Left lung (tissue), 4 donors: ENCODE measurements at regions not wholly inside any gene's neighbourhood (a gene's known extent, or its start where the extent isn't known, plus 50 kb on each side); places are given as distances from the start of the nearest gene placed in this dataset.
"Not testable (repeated sequence)": the region's sequence is repeated elsewhere in the genome, so short reads cannot be mapped to it uniquely, and the experiment has no call there.

ENCODE experiments used
- ATAC-seq: fragments of 200-7000 bp; cut with Tn5 transposase; one replicate; pipeline ENCODE4 v1.9.1; 2020; ENCODE audit warnings: moderate library complexity
- DNase-seq, 4 donors: peaks; one replicate each; pipeline ENCODE4 v3.0.0-alpha.2; 2013 to 2020
- H3K27ac ChIP-seq, 2 donors: fragments of 200-600 bp; sonication (generic) in 1 of 2; one replicate each; pipeline versions ENCODE4 v1.5.0 to v1.8.0; 2020 to 2021
- H3K27me3 ChIP-seq, 2 donors: fragments of 200-600 bp; sonication (generic) in 1 of 2; one replicate each; pipeline versions ENCODE4 v1.5.0 to v1.8.0; 2020 to 2021
- H3K36me3 ChIP-seq, 2 donors: fragments of 200-600 bp; sonication (generic) in 1 of 2; one replicate each; pipeline versions ENCODE4 v1.5.0 to v1.8.0; 2020 to 2021
- H3K4me1 ChIP-seq, 2 donors: fragments of 200-600 bp; one replicate each; pipeline ENCODE4 v1.8.0; 2021
- H3K4me3 ChIP-seq, 2 donors: fragments of 200-600 bp; sonication (generic) in 1 of 2; one replicate each; pipeline versions ENCODE4 v1.5.0 to v1.8.0; 2020 to 2021; ENCODE audit warnings: mild to moderate bottlenecking in 1 of 2
- H3K9me3 ChIP-seq, 2 donors: fragments of 200-600 bp; sonication (generic) in 1 of 2; one replicate each; pipeline versions ENCODE4 v1.5.0 to v1.8.0; 2020 to 2021
- intact Hi-C, 2 donors: fragments of 100-400 bp; cut with DNase I; formaldehyde crosslinking; loops; one replicate each; pipeline versions ENCODE4 v1.11.2 to v1.14.2; 2022
- TF ChIP-seq, protein P1 (sequence below), 2 donors: fragments of 200-600 bp; sonication (generic) in 1 of 2; IDR thresholded peaks; one replicate each; pipeline versions ENCODE4 v1.5.0 to v1.8.0; 2021; ENCODE audit warnings: antibody characterized with exemption in 2 of 2
- donor health status: DM: no; HTN: yes; CAD: no.
- donor health status: DM: no; HTN: no; CAD: no.

DNA sequence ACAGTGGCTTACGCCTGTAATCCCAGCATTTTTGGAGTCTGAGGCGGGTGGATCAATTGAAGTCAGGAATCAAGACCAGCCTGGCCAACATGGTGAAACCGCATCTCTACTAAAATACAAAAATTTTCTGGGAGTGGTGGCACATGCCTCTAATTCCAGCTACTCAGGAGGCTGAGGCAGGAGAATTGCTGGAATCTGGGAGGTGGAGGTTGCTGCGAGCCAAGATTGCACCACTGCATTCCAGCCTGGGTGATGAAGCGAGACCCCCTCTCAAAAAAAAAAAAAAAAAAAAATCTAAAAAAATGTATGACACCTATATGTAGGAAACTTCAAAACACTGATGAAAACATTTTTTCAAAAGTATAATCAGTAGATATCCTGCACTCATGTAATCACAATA lies 242.7 kb upstream of the CHORDC1 start:
- TF ChIP-seq, protein P1, sequence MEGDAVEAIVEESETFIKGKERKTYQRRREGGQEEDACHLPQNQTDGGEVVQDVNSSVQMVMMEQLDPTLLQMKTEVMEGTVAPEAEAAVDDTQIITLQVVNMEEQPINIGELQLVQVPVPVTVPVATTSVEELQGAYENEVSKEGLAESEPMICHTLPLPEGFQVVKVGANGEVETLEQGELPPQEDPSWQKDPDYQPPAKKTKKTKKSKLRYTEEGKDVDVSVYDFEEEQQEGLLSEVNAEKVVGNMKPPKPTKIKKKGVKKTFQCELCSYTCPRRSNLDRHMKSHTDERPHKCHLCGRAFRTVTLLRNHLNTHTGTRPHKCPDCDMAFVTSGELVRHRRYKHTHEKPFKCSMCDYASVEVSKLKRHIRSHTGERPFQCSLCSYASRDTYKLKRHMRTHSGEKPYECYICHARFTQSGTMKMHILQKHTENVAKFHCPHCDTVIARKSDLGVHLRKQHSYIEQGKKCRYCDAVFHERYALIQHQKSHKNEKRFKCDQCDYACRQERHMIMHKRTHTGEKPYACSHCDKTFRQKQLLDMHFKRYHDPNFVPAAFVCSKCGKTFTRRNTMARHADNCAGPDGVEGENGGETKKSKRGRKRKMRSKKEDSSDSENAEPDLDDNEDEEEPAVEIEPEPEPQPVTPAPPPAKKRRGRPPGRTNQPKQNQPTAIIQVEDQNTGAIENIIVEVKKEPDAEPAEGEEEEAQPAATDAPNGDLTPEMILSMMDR (IDR thresholded peaks at IDR 0.05) = no peak
- Histone ChIP-seq H3K4me3 (no peak overlapping the region), H3K9me3 (no peaks in the 10 kb centered on the region), H3K27me3 (no peaks in the 10 kb centered on the region), H3K27ac (no peak overlapping the region), H3K36me3 (no peaks in the 10 kb centered on the region), H3K4me1 (no peaks in the 10 kb centered on the region)
- ATAC-seq (no peak), DNase-seq (no peak)
- intact Hi-C loops = no loop called here

GRCh38 chr11:90455347-90455920 lies 232.6 kb upstream of the CHORDC1 start:
- H3K27ac ChIP-seq, intact Hi-C loops, H3K36me3 ChIP-seq, H3K9me3 ChIP-seq, ATAC-seq, H3K4me3 ChIP-seq, DNase-seq, H3K4me1 ChIP-seq, H3K27me3 ChIP-seq: not testable (repeated sequence)

- intact Hi-C loops = no loop called here
- ATAC-seq (no peak), DNase-seq (no peak)
- no peak overlapping the region for H3K4me3 ChIP-seq
- no peak overlapping the region for H3K27ac ChIP-seq
- no peaks in the 10 kb centered on the region for H3K4me1 ChIP-seq
- H3K36me3 ChIP-seq = no peaks in the 10 kb centered on the region
- H3K9me3 ChIP-seq = no peaks in the 10 kb centered on the region
- H3K27me3 ChIP-seq = no peaks in the 10 kb centered on the region
- TF ChIP-seq, protein P1 (IDR thresholded peaks at IDR 0.05) = no peak
These were observed 230.7 kb upstream of the CHORDC1 start for GRCh38 chr11:90453525-90453924.

- no peaks in the 10 kb centered on the region for H3K9me3 ChIP-seq
- no peaks in the 10 kb centered on the region for H3K36me3 ChIP-seq
- no peak overlapping the region for H3K27ac ChIP-seq
- no peak for ATAC-seq
- intact Hi-C loops = no loop called here
- H3K27me3 ChIP-seq = no peaks in the 10 kb centered on the region
- DNase-seq = no peak
- no peaks in the 10 kb centered on the region for H3K4me1 ChIP-seq
- H3K4me3 ChIP-seq = no peak overlapping the region
- TF ChIP-seq, protein P1 (IDR thresholded peaks at IDR 0.05) = no peak
These were observed 226.8 kb upstream of the CHORDC1 start for GRCh38 chr11:90449606-90450005.

- H3K27ac ChIP-seq = no peak overlapping the region
- no peak overlapping the region for H3K4me3 ChIP-seq
- ATAC-seq = no peak
- no peaks in the 10 kb centered on the region for H3K36me3 ChIP-seq
- no peaks in the 10 kb centered on the region for H3K4me1 ChIP-seq
- no peak for DNase-seq
- H3K27me3 ChIP-seq = no peaks in the 10 kb centered on the region
- TF ChIP-seq, protein P1 (IDR thresholded peaks at IDR 0.05) = no peak
- no peaks in the 10 kb centered on the region for H3K9me3 ChIP-seq
- intact Hi-C loops = no loop called here
These were observed 225.4 kb upstream of the CHORDC1 start for GRCh38 chr11:90448256-90448655.

DNA sequence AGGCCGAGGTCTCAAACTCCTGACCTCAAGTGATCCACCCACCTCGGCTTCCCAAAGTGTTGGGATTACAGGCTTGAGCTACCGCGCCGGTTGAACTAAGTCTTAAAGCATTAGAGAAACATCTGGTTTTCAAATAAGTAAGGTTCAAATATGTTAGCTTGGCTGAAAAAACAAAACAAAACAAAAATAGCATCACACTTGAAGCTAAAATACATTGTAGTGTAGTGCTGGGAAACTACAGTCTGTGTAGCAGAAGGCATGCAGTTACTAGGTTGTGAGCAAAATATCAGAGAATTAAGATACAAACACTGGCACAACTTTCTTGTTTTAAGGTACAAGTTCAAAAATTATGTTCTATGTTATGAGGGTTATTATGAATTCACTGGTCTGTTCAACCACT lies 224.8 kb upstream of the CHORDC1 start:
- Histone ChIP-seq H3K9me3 (no peaks in the 10 kb centered on the region), H3K36me3 (no peaks in the 10 kb centered on the region)

More for the DNA sequence above, 224.8 kb upstream of the CHORDC1 start:
- DNase-seq (no peak), ATAC-seq (no peak)
- no peaks in the 10 kb centered on the region for H3K27me3 ChIP-seq
- no peak overlapping the region for H3K27ac ChIP-seq
- intact Hi-C loops = no loop called here
- H3K4me3 ChIP-seq = no peak overlapping the region
- H3K4me1 ChIP-seq = no peaks in the 10 kb centered on the region
- TF ChIP-seq, protein P1 (IDR thresholded peaks at IDR 0.05) = no peak
